Osteocyte (in vitro differentiated cells): ENCODE measurements at regions not wholly inside any gene's neighbourhood (a gene's known extent, or its start where the extent isn't known, plus 50 kb on each side); places are given as distances from the start of the nearest gene placed in this dataset.

Experiments
- DNase-seq: peaks from one replicate; pipeline ENCODE4 v3.0.0; 2021; ENCODE audit warnings: mixed read lengths; ENCODE audit not compliant: unreplicated experiment; ENCODE audit errors: extremely low spot score
- H3K27ac Mint-ChIP-seq: one replicate; pipeline ENCODE4 v1.8.0; 2021; ENCODE audit warnings: mild to moderate bottlenecking, mixed read lengths; ENCODE audit not compliant: unreplicated experiment
- H3K27me3 Mint-ChIP-seq: one replicate; pipeline ENCODE4 v1.8.0; 2021; ENCODE audit warnings: mixed read lengths; ENCODE audit not compliant: unreplicated experiment
- H3K36me3 Mint-ChIP-seq: one replicate; pipeline ENCODE4 v1.8.0; 2021; ENCODE audit warnings: mixed read lengths; ENCODE audit not compliant: unreplicated experiment
- H3K4me1 Mint-ChIP-seq: one replicate; pipeline ENCODE4 v1.8.0; 2021; ENCODE audit warnings: mixed read lengths; ENCODE audit not compliant: unreplicated experiment
- H3K4me3 Mint-ChIP-seq: one replicate; pipeline ENCODE4 v1.8.0; 2021; ENCODE audit warnings: mild to moderate bottlenecking, moderate library complexity, mixed read lengths; ENCODE audit not compliant: unreplicated experiment
- H3K9me3 Mint-ChIP-seq: one replicate; pipeline ENCODE4 v1.8.0; 2021; ENCODE audit warnings: mixed read lengths; ENCODE audit not compliant: unreplicated experiment
- CTCF ChIP-seq: fragments of 200-600 bp; sonication (generic); IDR thresholded peaks from 2 replicates; pipeline ENCODE4 v1.5.0; 2021; ENCODE audit warnings: antibody characterized with exemption, mild to moderate bottlenecking, moderate library complexity

GRCh38 chr4:175307326-175307725 is 389.2 kb downstream of the ADAM29 start:
- Mint-ChIP-seq H3K9me3 (peaks cover 4% of the 10 kb centered on the region), H3K4me3 (no peak overlapping the region), H3K27me3 (no peaks in the 10 kb centered on the region), H3K27ac (no peak overlapping the region), H3K36me3 (no peaks in the 10 kb centered on the region), H3K4me1 (peaks cover 38% of the 10 kb centered on the region)
- DNase-seq: no peak
- no peak for TF ChIP-seq CTCF

GRCh38 chr4:175308236-175308635 is 390.1 kb downstream of the ADAM29 start:
- DNase-seq: no peak
- TF ChIP-seq CTCF: no peak
- H3K27ac Mint-ChIP-seq: no peak overlapping the region
- H3K9me3 Mint-ChIP-seq: peaks cover 3% of the 10 kb centered on the region
- no peaks in the 10 kb centered on the region for H3K27me3 Mint-ChIP-seq
- H3K4me3 Mint-ChIP-seq: no peak overlapping the region
- peaks cover 38% of the 10 kb centered on the region for H3K4me1 Mint-ChIP-seq
- H3K36me3 Mint-ChIP-seq: no peaks in the 10 kb centered on the region

GRCh38 chr4:175309041-175309440 is 390.9 kb downstream of the ADAM29 start:
- H3K27me3 Mint-ChIP-seq: no peaks in the 10 kb centered on the region
- H3K9me3 Mint-ChIP-seq: peaks cover 3% of the 10 kb centered on the region
- TF ChIP-seq CTCF: no peak
- H3K4me3 Mint-ChIP-seq: no peak overlapping the region
- H3K4me1 Mint-ChIP-seq: peaks cover 43% of the 10 kb centered on the region
- no peak for DNase-seq
- H3K27ac Mint-ChIP-seq: no peak overlapping the region
- no peaks in the 10 kb centered on the region for H3K36me3 Mint-ChIP-seq

- DNase-seq: no peak
- H3K27me3 Mint-ChIP-seq: no peaks in the 10 kb centered on the region
- no peaks in the 10 kb centered on the region for H3K9me3 Mint-ChIP-seq
- H3K4me1 Mint-ChIP-seq: peaks cover 9% of the 10 kb centered on the region
- H3K27ac Mint-ChIP-seq: no peak overlapping the region
- TF ChIP-seq CTCF: no peak
- H3K36me3 Mint-ChIP-seq: no peaks in the 10 kb centered on the region
- H3K4me3 Mint-ChIP-seq: no peak overlapping the region
Measured at GRCh38 chr4:175325230-175325629, 407.1 kb downstream of the ADAM29 start.

GRCh38 chr4:175326796-175327195 is 408.6 kb downstream of the ADAM29 start:
- Mint-ChIP-seq H3K4me3 (no peak overlapping the region), H3K4me1 (peaks cover 9% of the 10 kb centered on the region), H3K27me3 (no peaks in the 10 kb centered on the region), H3K36me3 (no peaks in the 10 kb centered on the region), H3K9me3 (no peaks in the 10 kb centered on the region), H3K27ac (no peak overlapping the region)
- no peak for DNase-seq
- TF ChIP-seq CTCF: no peak
